ENCODE measurements at regions not wholly inside any gene's neighbourhood (a gene's known extent, or its start where the extent isn't known, plus 50 kb on each side); places are given as distances from the start of the nearest gene placed in this dataset.

DNA sequence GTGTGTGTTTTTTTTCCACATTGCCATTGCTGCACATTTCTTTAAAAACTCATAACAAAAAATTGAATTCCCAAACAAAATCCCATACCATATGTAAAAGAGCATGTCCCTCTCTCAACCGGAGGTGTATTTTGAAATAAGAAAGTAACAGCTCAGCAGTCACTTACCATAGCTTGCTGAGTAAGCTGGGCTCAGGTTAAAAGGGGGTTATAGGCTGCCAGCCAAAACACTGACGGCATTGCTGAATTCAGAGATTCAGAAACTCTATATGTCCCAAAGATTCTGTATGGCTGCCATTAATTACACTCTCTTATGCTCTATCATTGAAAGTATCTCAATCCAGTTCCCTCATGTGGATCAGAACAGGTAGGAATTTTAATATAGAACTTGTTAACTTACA is 276.0 kb downstream of the FOXG1 start:
- intact Hi-C loops (cut with micrococcal nuclease): no loop called here
- no peaks in the 10 kb centered on the region for H3K4me1 Mint-ChIP-seq
- ChIA-PET CTCF (no interaction called here), POLR2A (no interaction called here)
- H3K36me3 Mint-ChIP-seq: no peaks in the 10 kb centered on the region
- DNase-seq (no peak), ATAC-seq (no peak)
- no peaks in the 10 kb centered on the region for H3K27me3 ChIP-seq (ENCODE audit: control insufficient read depth in 2 of 2, insufficient read depth in 2 of 2, low read length in 2 of 2)
- no peaks in the 10 kb centered on the region for H3K36me3 ChIP-seq (ENCODE audit: control insufficient read depth in 2 of 3, insufficient read depth in 3 of 3, low read length in 3 of 3)
- H3K27me3 Mint-ChIP-seq: no peaks in the 10 kb centered on the region
- no peak overlapping the region for H3K4me3 Mint-ChIP-seq
- no peak overlapping the region for H3K27ac Mint-ChIP-seq
- no peaks in the 10 kb centered on the region for H3K9me3 ChIP-seq (ENCODE audit: control insufficient read depth in 2 of 3, low read length in 3 of 3)
- H3K4me3 ChIP-seq (ENCODE audit: low read length): no peak overlapping the region
- H3K27ac ChIP-seq (ENCODE audit: low read depth, low read length): no peak overlapping the region
- H3K9me3 Mint-ChIP-seq: peaks cover 3 to 29% (median 4%) of the 10 kb centered on the region in 11 donors
- no peaks in the 10 kb centered on the region for H3K4me1 ChIP-seq (ENCODE audit: control insufficient read depth in 2 of 2, insufficient read depth in 2 of 2, low read length in 2 of 2)

DNA sequence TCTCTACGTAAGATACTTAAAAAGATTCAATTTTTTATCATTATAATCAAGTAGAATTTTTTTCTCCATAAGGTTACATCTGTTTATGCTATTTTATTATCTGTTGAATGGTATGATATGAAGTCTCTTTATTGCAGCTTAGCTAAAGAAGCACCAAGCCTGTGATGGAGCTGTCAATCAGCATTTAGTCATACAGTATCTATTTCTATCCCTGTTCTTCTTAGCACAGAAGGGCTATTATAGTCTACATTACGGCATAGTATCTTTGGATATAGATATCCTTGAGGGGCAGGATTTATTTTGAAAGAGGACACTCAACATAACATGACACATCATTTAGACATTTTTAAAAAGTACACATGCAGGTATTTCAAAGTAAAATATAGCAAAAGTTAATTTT is 277.1 kb downstream of the FOXG1 start:
- Histone ChIP-seq H3K9me3 (ENCODE audit: control insufficient read depth in 2 of 3, low read length in 3 of 3) (no peaks in the 10 kb centered on the region), H3K4me1 (ENCODE audit: control insufficient read depth in 2 of 2, insufficient read depth in 2 of 2, low read length in 2 of 2) (no peaks in the 10 kb centered on the region), H3K4me3 (ENCODE audit: low read length) (no peak overlapping the region), H3K27ac (ENCODE audit: low read depth, low read length) (no peak overlapping the region), H3K36me3 (ENCODE audit: control insufficient read depth in 2 of 3, insufficient read depth in 3 of 3, low read length in 3 of 3) (no peaks in the 10 kb centered on the region), H3K27me3 (ENCODE audit: control insufficient read depth in 2 of 2, insufficient read depth in 2 of 2, low read length in 2 of 2) (no peaks in the 10 kb centered on the region)
- POLR2A ChIA-PET: no interaction called here
- CTCF ChIA-PET: no interaction called here
- H3K9me3 Mint-ChIP-seq: peaks cover 2 to 32% (median 6%) of the 10 kb centered on the region in 11 donors
- no peak overlapping the region for H3K4me3 Mint-ChIP-seq
- no peak for ATAC-seq
- H3K27ac Mint-ChIP-seq: no peak overlapping the region
- no peak for DNase-seq
- intact Hi-C loops (cut with micrococcal nuclease): no loop called here
- H3K4me1 Mint-ChIP-seq: no peaks in the 10 kb centered on the region
- H3K27me3 Mint-ChIP-seq: no peaks in the 10 kb centered on the region
- H3K36me3 Mint-ChIP-seq: no peaks in the 10 kb centered on the region

DNA sequence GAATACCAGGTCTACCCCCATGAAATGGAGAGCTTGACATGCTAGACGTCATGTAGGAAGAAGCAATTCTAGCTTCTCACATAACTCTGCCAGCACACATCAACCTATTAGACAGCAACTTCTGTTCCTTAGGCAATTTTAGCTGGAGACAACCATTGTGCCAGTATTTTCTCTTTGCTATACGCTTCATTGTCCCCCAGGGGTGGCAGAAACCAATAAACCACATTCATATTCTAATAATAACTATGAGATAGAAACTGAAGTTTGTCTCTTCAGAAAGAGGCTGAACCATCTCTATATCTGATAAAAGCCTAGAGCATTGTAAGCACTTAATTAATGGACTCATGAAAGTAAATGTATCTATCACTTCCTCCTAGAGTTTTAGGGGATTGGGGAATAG is 278.6 kb downstream of the FOXG1 start:
- POLR2A ChIA-PET: no interaction called here
- DNase-seq (no peak), ATAC-seq (no peak)
- CTCF ChIA-PET: no interaction called here
- Histone ChIP-seq H3K9me3 (ENCODE audit: control insufficient read depth in 2 of 3, low read length in 3 of 3) (no peaks in the 10 kb centered on the region), H3K4me1 (ENCODE audit: control insufficient read depth in 2 of 2, insufficient read depth in 2 of 2, low read length in 2 of 2) (no peaks in the 10 kb centered on the region), H3K27me3 (ENCODE audit: control insufficient read depth in 2 of 2, insufficient read depth in 2 of 2, low read length in 2 of 2) (no peaks in the 10 kb centered on the region), H3K4me3 (ENCODE audit: low read length) (no peak overlapping the region), H3K27ac (ENCODE audit: low read depth, low read length) (no peak overlapping the region), H3K36me3 (ENCODE audit: control insufficient read depth in 2 of 3, insufficient read depth in 3 of 3, low read length in 3 of 3) (no peaks in the 10 kb centered on the region)
- H3K9me3 Mint-ChIP-seq: peaks cover 4 to 34% (median 8%) of the 10 kb centered on the region in 11 donors
- no peaks in the 10 kb centered on the region for H3K36me3 Mint-ChIP-seq
- H3K4me3 Mint-ChIP-seq: no peak overlapping the region
- no peaks in the 10 kb centered on the region for H3K4me1 Mint-ChIP-seq
- no peak overlapping the region for H3K27ac Mint-ChIP-seq
- intact Hi-C loops (cut with micrococcal nuclease): no loop called here
- no peaks in the 10 kb centered on the region for H3K27me3 Mint-ChIP-seq

DNA sequence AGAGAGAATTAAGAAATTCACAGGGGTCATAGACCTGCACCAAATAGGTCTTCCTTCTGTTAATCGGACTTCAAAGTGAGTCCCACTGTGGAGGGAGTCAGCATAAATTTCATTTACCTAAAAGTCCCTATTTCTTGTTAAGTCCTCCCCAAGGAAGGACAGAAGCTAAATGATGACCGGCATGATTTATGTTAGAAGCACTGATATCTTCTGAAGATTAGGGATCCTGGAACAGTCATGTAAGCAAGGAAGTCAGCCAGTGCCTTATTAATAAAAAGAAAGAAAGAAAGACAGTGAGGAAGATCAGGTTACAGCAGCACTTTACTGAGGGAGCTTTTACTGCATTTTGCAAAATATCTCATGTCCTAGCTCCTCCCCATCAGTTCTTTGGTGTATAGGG is 287.5 kb downstream of the FOXG1 start:
- H3K4me3 Mint-ChIP-seq: no peak overlapping the region
- H3K27ac Mint-ChIP-seq: no peak overlapping the region
- no peak overlapping the region for H3K27ac ChIP-seq (ENCODE audit: low read depth, low read length)
- DNase-seq: no peak
- no peak overlapping the region for H3K4me3 ChIP-seq (ENCODE audit: low read length)
- H3K36me3 ChIP-seq (ENCODE audit: control insufficient read depth in 2 of 3, insufficient read depth in 3 of 3, low read length in 3 of 3): no peaks in the 10 kb centered on the region
- H3K27me3 ChIP-seq (ENCODE audit: control insufficient read depth in 2 of 2, insufficient read depth in 2 of 2, low read length in 2 of 2): no peaks in the 10 kb centered on the region
- H3K4me1 ChIP-seq (ENCODE audit: control insufficient read depth in 2 of 2, insufficient read depth in 2 of 2, low read length in 2 of 2): no peaks in the 10 kb centered on the region
- ChIA-PET POLR2A (no interaction called here), CTCF (no interaction called here)
- ATAC-seq: no peak
- peaks cover 2 to 19% (median 8%) of the 10 kb centered on the region in 11 donors for H3K9me3 Mint-ChIP-seq
- no peaks in the 10 kb centered on the region for H3K9me3 ChIP-seq (ENCODE audit: control insufficient read depth in 2 of 3, low read length in 3 of 3)
- H3K36me3 Mint-ChIP-seq: no peaks in the 10 kb centered on the region
- H3K27me3 Mint-ChIP-seq: no peaks in the 10 kb centered on the region
- no peaks in the 10 kb centered on the region for H3K4me1 Mint-ChIP-seq
- intact Hi-C loops (cut with micrococcal nuclease): no loop called here

DNA sequence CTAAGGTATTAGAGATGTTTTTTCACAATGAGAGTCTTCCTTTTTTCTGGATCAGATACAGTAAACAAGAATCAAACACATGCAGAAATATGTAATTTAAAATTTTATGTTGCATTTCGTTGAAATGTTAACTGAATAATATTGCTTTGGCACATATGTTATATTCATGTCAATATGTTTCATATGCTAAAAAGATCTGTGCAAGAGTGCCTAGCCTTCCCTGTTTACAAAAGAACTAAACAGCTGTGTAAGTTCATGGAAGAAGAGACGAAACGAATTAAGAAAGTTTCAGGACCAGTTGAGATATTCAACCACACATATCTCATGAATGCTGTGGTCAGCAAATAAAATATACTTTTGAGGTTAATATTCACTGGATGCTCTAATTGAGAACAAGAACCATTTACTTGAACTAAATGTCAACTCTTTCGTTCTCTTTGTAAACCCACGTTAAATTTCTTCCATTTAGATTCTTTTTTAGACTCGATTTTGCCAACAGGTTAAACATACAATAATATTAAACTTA is 289.5 kb downstream of the FOXG1 start:
- CTCF ChIA-PET: no interaction called here
- Mint-ChIP-seq H3K36me3 (no peaks in the 10 kb centered on the region), H3K27me3 (no peaks in the 10 kb centered on the region), H3K27ac (no peak overlapping the region), H3K9me3 (peaks cover 0 to 21% (median 5%) of the 10 kb centered on the region in 11 donors), H3K4me3 (no peak overlapping the region), H3K4me1 (no peaks in the 10 kb centered on the region)
- H3K27ac ChIP-seq (ENCODE audit: low read depth, low read length): no peak overlapping the region
- POLR2A ChIA-PET: no interaction called here
- no peaks in the 10 kb centered on the region for H3K9me3 ChIP-seq (ENCODE audit: control insufficient read depth in 2 of 3, low read length in 3 of 3)
- ATAC-seq (no peak), DNase-seq (no peak)
- no peak overlapping the region for H3K4me3 ChIP-seq (ENCODE audit: low read length)
- H3K4me1 ChIP-seq (ENCODE audit: control insufficient read depth in 2 of 2, insufficient read depth in 2 of 2, low read length in 2 of 2): no peaks in the 10 kb centered on the region
- no peaks in the 10 kb centered on the region for H3K36me3 ChIP-seq (ENCODE audit: control insufficient read depth in 2 of 3, insufficient read depth in 3 of 3, low read length in 3 of 3)
- intact Hi-C loops (cut with micrococcal nuclease): no loop called here
- no peaks in the 10 kb centered on the region for H3K27me3 ChIP-seq (ENCODE audit: control insufficient read depth in 2 of 2, insufficient read depth in 2 of 2, low read length in 2 of 2)

DNA sequence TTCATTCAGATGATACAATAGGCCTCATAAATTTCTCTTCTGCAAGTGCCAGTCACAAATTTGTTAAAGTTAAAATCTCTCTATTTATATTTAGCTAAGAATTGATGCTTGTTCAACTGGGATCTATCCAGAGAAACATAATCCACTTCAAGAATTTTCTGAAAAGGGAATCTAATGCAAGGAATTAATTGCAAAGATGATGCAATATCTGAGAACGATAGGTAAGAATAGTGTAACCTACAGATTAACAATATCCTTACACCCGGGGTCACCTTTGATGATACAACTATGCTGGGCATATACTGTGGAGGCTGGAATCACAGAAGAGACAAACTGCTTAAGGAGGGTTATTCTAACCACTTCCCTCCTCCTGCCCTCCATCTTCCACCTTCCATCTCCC is 295.1 kb downstream of the FOXG1 start:
- H3K36me3 ChIP-seq (ENCODE audit: control insufficient read depth in 2 of 3, insufficient read depth in 3 of 3, low read length in 3 of 3): no peaks in the 10 kb centered on the region
- no peaks in the 10 kb centered on the region for H3K4me1 Mint-ChIP-seq
- H3K9me3 ChIP-seq (ENCODE audit: control insufficient read depth in 2 of 3, low read length in 3 of 3): no peaks in the 10 kb centered on the region
- H3K27ac ChIP-seq (ENCODE audit: low read depth, low read length): no peak overlapping the region
- H3K27me3 Mint-ChIP-seq: no peaks in the 10 kb centered on the region
- no peaks in the 10 kb centered on the region for H3K4me1 ChIP-seq (ENCODE audit: control insufficient read depth in 2 of 2, insufficient read depth in 2 of 2, low read length in 2 of 2)
- DNase-seq: no peak
- POLR2A ChIA-PET: no interaction called here
- H3K36me3 Mint-ChIP-seq: no peaks in the 10 kb centered on the region
- H3K4me3 ChIP-seq (ENCODE audit: low read length): no peak overlapping the region
- no peaks in the 10 kb centered on the region for H3K27me3 ChIP-seq (ENCODE audit: control insufficient read depth in 2 of 2, insufficient read depth in 2 of 2, low read length in 2 of 2)
- H3K27ac Mint-ChIP-seq: no peak overlapping the region
- intact Hi-C loops (cut with micrococcal nuclease): no loop called here
- H3K9me3 Mint-ChIP-seq: peaks cover 3 to 26% (median 12%) of the 10 kb centered on the region in 11 donors
- CTCF ChIA-PET: no interaction called here
- no peak for ATAC-seq
- H3K4me3 Mint-ChIP-seq: no peak overlapping the region

DNA sequence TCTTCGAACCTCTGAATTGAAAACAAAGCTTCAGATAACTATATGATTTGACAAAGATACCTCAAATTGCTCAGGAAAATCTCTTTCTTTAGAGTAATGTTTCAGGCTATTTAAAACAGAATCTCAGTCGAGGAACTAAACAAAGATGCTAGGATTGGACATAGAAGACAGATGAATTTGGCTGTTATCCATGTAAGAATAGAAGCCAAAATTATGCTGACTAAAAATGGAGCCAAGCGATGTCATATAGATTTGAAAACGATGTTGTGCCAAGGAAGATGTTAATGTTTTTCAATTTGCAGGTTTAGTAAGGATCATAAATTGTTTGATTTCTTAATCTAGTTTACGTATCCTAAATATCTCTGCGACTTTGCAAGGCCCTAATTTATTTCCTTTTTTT is 295.9 kb downstream of the FOXG1 start:
- H3K36me3 Mint-ChIP-seq: no peaks in the 10 kb centered on the region
- intact Hi-C loops (cut with micrococcal nuclease): no loop called here

More for the DNA sequence above, 295.9 kb downstream of the FOXG1 start:
- H3K4me1 ChIP-seq (ENCODE audit: control insufficient read depth in 2 of 2, insufficient read depth in 2 of 2, low read length in 2 of 2): no peaks in the 10 kb centered on the region
- no peaks in the 10 kb centered on the region for H3K9me3 ChIP-seq (ENCODE audit: control insufficient read depth in 2 of 3, low read length in 3 of 3)
- H3K4me3 ChIP-seq (ENCODE audit: low read length): no peak overlapping the region
- no peak overlapping the region for H3K27ac ChIP-seq (ENCODE audit: low read depth, low read length)
- no peaks in the 10 kb centered on the region for H3K27me3 ChIP-seq (ENCODE audit: control insufficient read depth in 2 of 2, insufficient read depth in 2 of 2, low read length in 2 of 2)
- Mint-ChIP-seq H3K4me3 (no peak overlapping the region), H3K27ac (no peak overlapping the region), H3K27me3 (no peaks in the 10 kb centered on the region), H3K4me1 (no peaks in the 10 kb centered on the region), H3K9me3 (peaks cover 3 to 28% (median 12%) of the 10 kb centered on the region in 11 donors)
- POLR2A ChIA-PET: no interaction called here
- CTCF ChIA-PET: no interaction called here
- no peak for DNase-seq
- ATAC-seq: no peak
- H3K36me3 ChIP-seq (ENCODE audit: control insufficient read depth in 2 of 3, insufficient read depth in 3 of 3, low read length in 3 of 3): no peaks in the 10 kb centered on the region
